HG03354 (cell line): ENCODE measurements at regions not wholly inside any gene's neighbourhood (a gene's known extent, or its start where the extent isn't known, plus 50 kb on each side); places are given as distances from the start of the nearest gene placed in this dataset.
"Not testable (repeated sequence)": the region's sequence is repeated elsewhere in the genome, so short reads cannot be mapped to it uniquely, and the experiment has no call there.

ENCODE experiments used
- ATAC-seq: cut with Tn5 transposase; IDR thresholded peaks from one replicate; pipeline ENCODE4 v1.9.1; 2021; ENCODE audit warnings: mild to moderate bottlenecking; ENCODE audit not compliant: unreplicated experiment, poor library complexity, severe bottlenecking

DNA sequence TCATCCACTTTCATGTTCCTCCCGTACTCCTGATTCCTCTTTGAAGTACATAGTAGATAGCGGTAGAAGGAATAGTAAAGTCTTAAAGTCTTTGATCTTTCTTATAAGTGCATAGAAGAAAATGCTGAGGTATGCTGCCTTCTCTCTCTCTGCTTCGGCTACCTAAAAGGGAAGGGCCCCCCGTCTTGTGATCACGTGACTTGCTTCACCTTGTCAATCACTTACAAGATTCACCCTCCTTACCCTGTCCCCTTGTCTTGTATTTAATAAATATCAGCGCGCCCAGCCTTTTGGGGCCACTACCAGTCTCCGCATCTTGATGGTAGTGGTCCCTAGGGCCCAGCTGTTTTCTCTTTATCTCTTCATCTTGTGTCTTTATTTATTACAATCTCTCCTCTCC, 932.2 kb upstream of the FANCL start:
- ATAC-seq = no peak

DNA sequence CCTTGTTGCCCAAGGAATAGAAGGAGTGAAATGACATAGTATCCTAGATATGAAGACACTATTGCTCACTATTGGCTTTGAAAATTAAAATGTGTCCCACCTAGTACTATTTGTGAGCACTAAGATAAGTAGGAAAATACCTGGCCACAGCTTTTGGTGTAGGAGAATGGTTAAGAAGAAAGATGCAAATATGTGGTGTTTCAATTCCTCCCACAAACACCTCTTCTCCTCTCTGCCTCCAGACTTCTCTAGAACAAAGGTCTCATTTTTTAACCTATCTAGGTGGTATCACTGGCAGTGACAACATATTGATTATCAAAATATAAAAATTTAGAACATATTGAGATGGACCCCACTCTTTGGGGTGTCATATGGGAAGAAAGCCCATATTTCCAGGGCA, 929.9 kb upstream of the FANCL start:
- no peak for ATAC-seq

DNA sequence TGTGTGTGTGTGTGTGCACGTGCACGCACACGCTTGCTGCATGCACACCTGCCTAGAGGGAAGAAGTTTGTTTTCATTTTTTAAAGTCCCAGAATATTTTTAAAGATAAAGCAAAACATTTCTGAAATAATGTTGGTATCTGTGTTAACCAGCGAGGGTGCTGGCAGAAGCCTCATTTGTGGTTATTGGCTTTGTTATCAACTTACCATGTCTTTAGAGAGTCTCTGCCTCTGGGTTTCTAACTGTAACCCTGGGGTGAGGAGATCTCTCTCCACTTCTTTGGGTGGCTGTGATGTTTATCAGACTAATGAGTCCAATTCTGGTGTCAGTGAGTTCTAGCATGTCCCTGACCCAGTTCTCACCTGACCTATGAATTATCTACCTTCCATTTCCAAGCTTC, 927.6 kb upstream of the FANCL start:
- ATAC-seq = no peak

DNA sequence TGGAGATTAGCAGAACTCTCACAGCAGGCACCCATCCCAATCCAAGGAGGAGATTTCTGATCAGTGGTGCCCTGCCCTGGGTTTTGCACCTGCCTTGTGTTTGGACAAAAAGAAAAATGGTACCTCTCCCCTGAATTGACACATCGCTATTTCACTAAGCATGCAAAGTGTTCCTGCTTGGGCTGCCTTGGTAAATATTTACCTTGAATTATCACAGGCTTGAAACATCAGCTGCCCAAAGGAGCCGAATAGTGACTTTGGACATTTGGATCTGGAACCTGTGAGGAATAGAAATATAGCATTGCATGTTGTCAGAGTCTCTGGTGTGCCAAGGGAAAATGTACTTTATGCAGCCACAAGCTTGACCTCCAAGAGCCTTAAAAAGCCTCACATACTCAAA, 926.4 kb upstream of the FANCL start:
- ATAC-seq = no peak

DNA sequence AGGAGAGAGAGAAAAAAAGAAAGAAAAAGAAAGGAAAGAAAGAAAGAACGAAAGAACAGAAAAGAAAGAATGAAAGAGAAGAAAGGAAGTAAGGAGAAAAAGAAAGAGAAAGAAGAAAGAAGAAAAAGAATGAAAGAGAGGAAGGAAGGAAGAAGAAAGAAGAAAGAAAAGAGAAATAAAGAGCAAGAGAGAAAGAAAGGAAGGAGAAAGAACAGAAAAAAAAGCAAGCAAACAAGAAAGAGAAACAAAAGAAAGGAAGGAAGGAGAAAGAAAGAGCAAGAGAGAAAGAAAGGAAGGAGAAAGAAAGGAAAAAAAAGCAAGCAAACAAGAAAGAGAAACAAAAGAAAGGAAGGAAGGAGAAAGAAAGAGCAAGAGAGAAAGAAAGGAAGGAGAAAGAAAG, 916.8 kb upstream of the FANCL start:
- ATAC-seq = not testable (repeated sequence)

DNA sequence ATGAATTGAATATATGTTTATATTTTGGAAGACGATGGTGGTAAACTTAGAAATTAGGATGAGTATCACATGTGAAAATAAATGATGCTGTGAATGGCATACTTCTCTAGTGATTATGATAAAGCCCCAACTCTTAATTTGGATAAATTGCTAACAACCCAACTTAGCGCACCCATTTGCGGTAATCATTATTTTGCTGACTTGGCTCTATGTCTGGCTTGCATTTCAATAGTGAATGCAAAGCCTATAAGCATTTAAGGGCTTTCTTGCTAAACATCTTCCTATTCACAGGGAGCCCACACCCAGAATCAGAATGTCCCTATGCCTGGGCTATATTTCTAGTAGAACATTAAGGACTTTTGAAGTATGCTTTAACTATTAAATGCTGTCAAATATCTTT, 910.7 kb upstream of the FANCL start:
- ATAC-seq = no peak

DNA sequence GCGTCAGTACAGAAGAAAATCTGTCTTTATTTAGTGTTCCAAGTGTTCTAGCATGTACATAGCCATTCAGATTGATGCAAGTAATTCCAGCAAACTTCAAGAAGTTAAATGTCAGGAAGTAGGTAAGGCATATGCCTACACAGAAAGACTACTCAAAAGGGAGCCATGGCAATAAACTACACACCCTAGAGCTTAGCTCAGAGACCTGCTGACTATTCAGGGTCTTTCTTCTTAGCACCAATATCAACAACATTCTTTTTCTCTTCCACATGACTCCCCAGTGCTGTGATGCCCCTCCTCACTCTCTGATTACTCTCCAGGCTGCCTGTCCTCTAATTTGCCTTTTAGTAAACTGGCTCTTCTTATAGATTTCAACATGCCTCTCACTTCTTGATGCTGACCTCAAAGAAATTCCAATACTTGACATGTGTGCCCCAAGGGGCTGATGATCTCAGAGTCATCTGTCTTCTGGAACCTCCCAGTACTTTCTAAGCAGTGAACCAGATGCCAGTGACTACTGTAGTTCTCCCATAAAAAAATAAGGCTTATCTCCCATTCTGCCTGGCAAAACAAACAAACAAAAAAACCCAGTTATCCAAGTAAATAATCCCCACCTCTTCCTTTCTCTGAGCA, 909.2 kb upstream of the FANCL start:
- no peak for ATAC-seq

DNA sequence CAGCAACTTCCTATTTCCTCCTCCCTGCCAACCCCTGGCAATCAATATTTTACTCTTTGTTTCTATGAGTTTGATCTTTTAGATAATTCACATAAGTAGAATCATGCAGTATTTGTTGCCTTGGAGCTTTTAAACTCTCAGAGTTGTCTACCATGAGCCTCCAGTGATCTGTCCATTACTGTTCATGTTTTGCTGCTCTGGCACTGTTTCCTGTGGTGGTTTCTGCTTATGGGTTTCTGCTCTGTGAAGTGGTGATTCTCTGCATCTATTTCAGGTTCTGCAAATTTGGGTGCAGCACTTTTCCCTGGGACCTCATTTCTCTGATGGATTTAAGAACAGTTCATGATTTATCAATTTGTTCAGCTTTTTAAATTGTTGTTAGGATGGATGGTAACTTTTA, 908.1 kb upstream of the FANCL start:
- no peak for ATAC-seq

DNA sequence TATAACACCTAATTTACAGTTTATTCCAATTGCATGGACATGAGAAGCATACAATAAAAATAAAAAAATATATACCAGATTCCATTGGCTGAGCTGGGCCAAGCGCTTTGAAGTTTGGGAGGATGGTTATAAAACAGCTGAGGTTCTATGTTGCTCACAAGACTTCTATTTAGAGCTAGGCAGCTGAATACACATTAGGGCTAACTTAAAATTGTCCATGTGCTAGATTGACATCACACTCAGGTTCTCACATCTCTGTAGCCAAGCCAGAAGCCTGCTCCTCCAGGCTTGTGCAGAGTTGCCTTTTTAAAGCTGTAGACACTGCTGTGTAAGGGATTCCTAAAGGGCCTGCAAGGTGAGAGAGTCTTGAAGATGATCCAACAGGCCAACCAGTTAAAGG, 871.1 kb upstream of the FANCL start:
- ATAC-seq = no peak

DNA sequence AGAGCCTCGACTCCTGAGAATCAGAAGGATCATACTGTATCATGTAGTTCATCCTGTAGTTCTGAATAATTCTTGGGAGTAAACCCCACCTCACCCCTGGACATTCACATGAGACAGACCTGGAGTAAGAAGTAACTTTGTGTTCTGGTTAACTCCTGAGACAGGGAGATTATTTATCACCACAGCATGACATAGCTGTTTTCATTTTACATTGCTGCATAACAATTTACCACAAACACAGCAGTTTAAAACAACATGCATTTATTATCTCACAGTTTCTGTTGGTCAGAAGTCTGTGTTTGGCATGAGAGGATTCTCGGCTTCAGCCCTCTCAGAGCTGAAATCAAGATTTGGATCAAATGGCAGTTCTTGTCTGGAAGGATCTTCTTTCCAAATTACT, 855.8 kb upstream of the FANCL start:
- ATAC-seq = no peak

DNA sequence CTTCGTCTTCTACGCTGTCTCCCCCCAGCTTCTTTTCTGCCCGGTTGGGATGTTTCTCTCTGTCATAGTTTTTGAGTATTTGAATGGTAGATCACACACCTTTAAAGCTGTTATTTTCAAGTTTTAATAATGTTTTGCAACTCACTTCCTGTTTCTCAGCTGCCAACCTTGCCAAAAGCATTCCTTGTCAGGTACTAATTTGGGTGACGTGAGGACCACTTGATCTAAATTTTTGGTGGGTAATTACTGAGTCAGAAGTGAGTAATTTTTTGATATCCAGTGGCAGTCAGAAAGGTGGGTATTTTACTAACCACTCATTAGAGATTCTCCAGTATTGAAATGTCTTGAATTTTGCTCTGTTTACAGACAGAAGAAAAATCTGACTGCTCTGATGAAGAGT, 852.4 kb upstream of the FANCL start:
- ATAC-seq = no peak

DNA sequence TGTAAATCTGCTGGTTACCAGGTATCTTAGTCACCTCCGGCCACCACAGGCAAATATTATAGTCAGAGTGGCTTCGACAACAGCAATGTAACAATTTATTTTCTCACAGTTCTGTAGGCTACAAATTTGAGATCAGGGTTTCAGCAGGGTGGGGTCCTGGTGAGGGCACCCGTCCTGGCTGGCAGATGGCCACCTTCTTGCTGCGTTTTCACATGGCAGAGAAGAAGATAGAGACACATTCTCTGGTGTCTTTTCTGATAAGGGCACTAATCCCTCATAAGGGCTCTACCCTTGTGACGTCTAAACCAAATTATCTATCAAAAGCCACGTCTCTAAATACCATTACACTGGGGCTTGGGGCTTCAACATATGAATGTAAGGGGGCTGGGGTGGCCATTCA, 843.2 kb upstream of the FANCL start:
- ATAC-seq = no peak

DNA sequence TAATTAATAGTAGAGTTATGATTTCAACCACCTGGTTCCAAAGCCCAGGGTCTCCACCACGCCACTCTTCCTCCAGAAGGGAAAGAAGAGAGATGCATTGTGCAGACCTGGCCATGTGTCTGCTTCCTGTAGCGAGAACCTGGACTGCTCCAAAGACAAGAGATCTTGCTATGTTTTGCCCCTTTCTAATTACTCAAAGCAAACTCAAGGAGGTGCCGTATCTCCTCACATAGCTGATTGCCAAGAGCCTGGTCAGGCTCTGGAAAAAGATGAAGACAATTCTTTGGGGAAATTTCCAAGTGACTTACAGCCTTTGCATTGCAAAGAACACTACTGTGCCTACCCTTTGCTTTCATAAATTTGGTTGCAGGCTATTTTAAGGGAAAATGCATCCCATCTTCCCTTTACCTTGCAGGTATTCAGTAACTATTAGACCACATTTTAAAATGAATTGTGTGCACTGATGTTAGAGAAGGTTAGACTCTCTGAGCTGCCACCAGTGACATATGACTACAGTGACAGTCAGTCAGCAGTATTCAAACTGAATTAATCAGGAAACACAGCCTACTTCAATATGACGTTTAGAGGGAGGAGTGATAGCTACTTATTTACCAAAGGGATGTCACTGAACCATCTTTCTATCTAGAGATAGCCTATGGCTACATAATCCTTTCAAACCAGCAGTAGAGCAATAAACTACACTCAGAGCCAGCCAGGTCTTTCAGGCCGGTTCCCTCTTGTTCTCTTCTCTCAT, 842.1 kb upstream of the FANCL start:
- no peak for ATAC-seq

DNA sequence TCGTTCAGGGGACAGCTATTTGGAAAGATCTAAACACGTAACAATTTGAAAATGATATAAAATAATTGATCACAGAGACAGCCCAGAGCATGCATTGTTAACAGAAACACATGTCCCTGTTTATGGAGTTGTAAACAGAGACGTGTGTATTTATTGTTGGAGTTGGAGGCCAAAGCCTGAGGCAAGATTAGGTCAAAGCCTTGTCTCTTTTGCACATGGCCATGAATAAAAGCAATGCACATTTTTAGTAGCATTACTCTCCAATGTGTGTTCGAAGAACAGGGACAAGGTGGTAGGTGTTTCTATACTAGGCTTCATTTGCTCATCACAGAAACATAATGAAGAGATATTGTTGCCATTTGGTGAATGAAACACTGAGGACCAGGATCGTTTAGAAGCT, 841.5 kb upstream of the FANCL start:
- no peak for ATAC-seq

DNA sequence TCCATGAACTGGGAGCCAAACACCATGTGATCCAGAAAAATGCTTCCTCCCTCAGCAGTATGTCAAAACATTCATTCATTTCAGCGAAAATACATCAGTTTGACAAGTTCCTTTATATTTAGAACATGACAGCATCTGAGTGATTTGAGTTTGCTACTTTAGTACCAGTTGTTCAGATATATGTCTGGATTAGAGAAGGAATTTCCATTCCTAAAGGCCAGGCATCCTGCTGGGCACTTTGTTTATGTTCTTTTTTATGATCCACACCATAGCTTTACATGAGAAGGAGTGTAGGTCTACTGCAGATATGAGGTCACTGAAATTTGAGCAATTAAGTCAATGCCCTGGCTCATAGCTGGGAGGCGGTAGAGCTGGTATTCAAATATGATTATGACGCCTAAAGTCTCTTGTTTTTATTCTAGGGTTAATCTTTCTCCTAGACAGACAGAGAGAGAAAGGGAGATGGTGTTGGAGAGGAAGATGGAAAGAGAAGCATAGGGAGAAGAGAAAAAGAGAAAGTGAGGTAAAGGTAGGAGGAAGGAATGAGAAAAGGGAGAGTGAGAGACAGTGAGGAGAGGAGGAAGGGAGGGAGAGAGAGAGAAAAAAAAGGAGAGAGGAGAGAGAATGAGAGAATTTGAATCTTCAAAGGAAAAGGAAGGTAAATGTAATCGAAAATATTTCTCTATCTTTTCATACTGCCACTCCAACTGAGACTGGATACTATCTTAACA, 839.5 kb upstream of the FANCL start:
- ATAC-seq = no peak

DNA sequence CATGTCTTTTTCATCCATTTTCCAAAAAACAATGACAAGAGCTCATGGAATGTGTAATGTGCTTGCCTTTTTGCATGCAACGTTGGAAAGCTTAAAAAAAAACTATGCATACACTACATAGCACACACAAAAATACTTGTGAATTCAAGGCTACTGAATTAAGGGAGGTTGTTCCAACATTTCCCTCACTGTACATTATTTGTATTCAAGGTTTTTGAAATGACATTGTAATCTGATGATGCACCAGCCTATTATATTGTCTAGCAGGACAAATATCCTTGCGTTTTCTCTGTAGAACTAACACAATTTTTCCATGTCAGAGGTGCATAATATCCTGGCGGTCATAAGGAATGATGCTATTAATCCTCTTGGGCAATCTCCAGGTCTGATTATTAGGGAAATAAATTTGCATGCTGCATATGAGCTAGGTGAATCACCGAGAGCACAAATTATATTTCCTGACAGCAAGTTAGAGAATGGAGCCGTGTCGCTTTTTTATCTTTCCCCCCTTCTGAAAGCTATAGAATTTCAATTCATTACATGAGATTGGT, 836.9 kb upstream of the FANCL start:
- ATAC-seq = no peak

DNA sequence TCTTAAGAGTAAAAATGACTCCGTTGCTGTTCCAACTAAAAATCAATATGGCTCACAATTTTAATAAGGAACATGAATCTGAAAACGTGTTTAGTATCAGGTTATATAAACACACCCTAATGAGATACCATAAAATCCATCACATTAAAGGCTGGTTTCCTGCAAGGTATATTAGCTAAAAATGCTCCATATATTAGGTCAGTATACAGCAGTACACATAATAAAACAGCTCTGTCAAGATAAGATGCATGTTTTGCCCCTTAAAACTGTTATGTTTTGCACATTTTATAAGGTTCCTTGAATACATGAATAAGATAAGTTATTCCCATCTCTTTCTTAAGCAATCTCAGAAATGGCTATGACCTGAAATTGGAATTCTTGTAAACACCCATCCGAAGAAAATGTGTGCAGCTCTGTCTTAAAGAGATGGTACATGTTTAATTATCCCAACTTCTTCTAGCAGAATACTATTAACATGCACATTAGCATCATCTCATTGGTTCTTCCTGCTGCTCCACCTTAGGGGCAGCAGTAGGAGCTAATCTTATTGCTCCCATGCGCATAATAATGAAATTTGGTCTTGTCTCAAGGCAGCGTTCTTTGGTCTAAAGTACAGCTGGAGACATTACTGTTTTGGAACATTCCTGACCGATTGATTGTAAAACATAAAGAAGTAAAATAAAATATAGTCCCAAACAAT, 836.1 kb upstream of the FANCL start:
- no peak for ATAC-seq

DNA sequence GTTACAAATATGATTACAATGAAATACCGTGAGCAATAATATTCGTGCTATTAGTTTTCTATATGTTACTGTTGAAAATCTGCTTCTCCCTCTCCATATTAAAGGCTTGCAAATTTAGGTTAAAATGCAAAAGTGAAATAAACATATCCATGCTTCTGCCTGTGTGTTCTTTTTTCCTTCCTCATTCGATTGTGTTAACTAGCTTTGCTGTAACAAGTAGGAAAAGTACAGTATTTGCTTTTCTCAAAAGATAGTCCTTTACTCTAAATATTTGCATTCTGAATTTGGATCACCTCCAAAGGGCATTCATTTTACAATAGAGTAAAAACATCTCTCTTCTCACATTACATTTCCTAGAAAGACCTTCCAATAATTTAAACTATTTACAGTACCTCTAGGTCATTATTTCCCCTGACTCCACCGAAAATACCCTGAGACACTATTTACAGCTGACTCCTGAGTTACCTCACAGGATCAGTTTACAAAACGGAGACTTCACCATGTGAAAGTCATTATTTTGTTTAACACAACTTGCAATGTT, 835.0 kb upstream of the FANCL start:
- ATAC-seq = no peak

DNA sequence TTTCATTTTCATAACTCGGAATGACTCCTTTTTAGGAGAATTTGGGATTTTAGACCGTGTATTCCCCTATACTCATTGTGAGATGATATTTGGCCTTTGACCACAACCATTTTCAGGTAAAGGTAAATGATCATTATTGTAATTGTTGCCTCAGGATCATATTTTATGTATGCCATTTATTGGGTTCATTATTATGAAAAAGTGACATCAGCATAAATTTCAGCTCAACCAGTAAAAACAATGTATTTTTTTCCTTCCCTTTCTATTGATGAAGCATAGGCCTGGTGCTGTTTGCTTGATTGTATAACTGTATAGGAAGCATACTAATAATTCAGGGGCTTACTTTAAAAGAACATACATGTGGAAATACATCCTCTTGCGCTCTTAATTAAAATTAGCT, 832.9 kb upstream of the FANCL start:
- no peak for ATAC-seq

DNA sequence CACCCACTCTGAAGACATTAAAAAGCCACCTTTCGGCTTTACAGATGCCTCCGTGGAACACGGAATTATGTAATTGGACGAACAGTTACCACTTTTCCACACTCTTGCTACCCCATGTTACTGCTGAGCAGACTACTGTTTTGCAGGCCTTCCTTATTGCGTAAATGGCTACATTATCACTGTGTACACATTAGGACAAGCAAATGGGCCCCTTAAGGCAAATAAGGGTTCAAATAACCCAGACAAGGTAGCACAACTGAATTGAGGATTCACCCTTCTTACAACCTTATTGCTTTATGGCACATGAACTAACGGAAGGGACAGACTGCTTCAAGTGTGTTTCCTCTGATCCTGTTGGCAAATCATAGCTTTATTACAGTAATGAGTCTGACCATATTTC, 832.2 kb upstream of the FANCL start:
- no peak for ATAC-seq
